ENCODE measurements at regions not wholly inside any gene's neighbourhood (a gene's known extent, or its start where the extent isn't known, plus 50 kb on each side); places are given as distances from the start of the nearest gene placed in this dataset.
A peak's percentile ranks its signal among the peaks of the same experiment; 100 is the strongest.

- DNase-seq (ENCODE audit: low spot score): peak; percentile 11
- no peak for TF ChIP-seq CTCF (conservative IDR thresholded peaks at IDR 0.05; ENCODE audit: low read depth)
- ChIA-PET CTCF (interaction anchor here (0.7 kb wide), 2 partner anchors 227 to 1904 kb away, joined by 3 read pairs; no protein-coding TSS in a partner anchor), POLR2A (ENCODE audit: low non-redundant PET) (no interaction called here)
- H3K27ac ChIP-seq: no peak overlapping the region
Measured at GRCh38 chr2:145939949-145940348, 1420.0 kb upstream of the ZEB2 start.

GRCh38 chr2:145935016-145935415, 1415.1 kb upstream of the ZEB2 start:
- TF ChIP-seq CTCF (conservative IDR thresholded peaks at IDR 0.05; ENCODE audit: low read depth): no peak
- CTCF ChIA-PET: interaction anchor here (0.6 kb wide), 2 partner anchors 49 to 269 kb away, joined by 3 read pairs; no protein-coding TSS in a partner anchor
- no peak overlapping the region for H3K27ac ChIP-seq
- DNase-seq (ENCODE audit: low spot score): no peak
- POLR2A ChIA-PET (ENCODE audit: low non-redundant PET): no interaction called here

GRCh38 chr2:145931781-145932395, 1412.0 kb upstream of the ZEB2 start:
- no peak for DNase-seq (ENCODE audit: low spot score)
- H3K27ac ChIP-seq: no peak overlapping the region
- TF ChIP-seq CTCF (conservative IDR thresholded peaks at IDR 0.05; ENCODE audit: low read depth): no peak
- ChIA-PET POLR2A (ENCODE audit: low non-redundant PET) (no interaction called here), CTCF (no interaction called here)

- H3K27ac ChIP-seq: no peak overlapping the region
- no peak for TF ChIP-seq CTCF (conservative IDR thresholded peaks at IDR 0.05; ENCODE audit: low read depth)
- CTCF ChIA-PET: no interaction called here
- POLR2A ChIA-PET (ENCODE audit: low non-redundant PET): no interaction called here
- DNase-seq (ENCODE audit: low spot score): no peak
Measured at GRCh38 chr2:145930318-145930717, 1410.4 kb upstream of the ZEB2 start.

- POLR2A ChIA-PET (ENCODE audit: low non-redundant PET): no interaction called here
- no peak for TF ChIP-seq CTCF (conservative IDR thresholded peaks at IDR 0.05; ENCODE audit: low read depth)
- H3K27ac ChIP-seq: no peak overlapping the region
- CTCF ChIA-PET: no interaction called here
- no peak for DNase-seq (ENCODE audit: low spot score)
Measured at GRCh38 chr2:145927131-145927950, 1407.4 kb upstream of the ZEB2 start.

GRCh38 chr2:145925591-145925990, 1405.7 kb upstream of the ZEB2 start:
- ChIA-PET CTCF (no interaction called here), POLR2A (ENCODE audit: low non-redundant PET) (no interaction called here)
- TF ChIP-seq CTCF (conservative IDR thresholded peaks at IDR 0.05; ENCODE audit: low read depth): no peak
- DNase-seq (ENCODE audit: low spot score): no peak
- H3K27ac ChIP-seq: no peak overlapping the region
